ENCODE measurements at regions not wholly inside any gene's neighbourhood (a gene's known extent, or its start where the extent isn't known, plus 50 kb on each side); places are given as distances from the start of the nearest gene placed in this dataset.
"Not testable (repeated sequence)": the region's sequence is repeated elsewhere in the genome, so short reads cannot be mapped to it uniquely, and the experiment has no call there.

DNA sequence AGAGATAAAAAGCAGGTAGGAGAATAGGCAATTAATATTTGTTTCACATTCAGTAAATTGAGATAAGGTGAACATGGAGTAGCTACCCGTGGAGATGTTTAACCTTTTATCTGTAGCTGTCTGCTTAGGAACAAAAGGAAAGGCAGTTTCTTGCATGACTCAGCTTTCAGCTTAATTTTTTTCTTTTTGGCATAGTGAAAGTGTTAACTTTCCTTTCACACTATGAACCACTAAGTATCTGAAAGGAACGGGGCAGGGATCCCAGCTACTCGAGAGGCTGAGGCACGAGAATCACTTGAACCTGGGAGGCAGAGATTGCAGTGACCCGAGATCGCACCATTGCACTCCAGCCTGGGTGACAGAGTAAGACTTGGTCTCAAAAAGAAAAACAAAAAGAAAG is 176.0 kb downstream of the LACC1 start:
- not testable (repeated sequence) for DNase-seq (ENCODE audit: low spot score)

- no peak for DNase-seq (ENCODE audit: low spot score)
These were observed 178.4 kb downstream of the LACC1 start for GRCh38 chr13:44058067-44058466.

GRCh38 chr13:44058624-44059215 is 179.0 kb downstream of the LACC1 start:
- DNase-seq (ENCODE audit: low spot score), result no peak

- no peak for DNase-seq (ENCODE audit: low spot score)
These were observed 182.2 kb downstream of the LACC1 start for GRCh38 chr13:44061876-44062275.

DNA sequence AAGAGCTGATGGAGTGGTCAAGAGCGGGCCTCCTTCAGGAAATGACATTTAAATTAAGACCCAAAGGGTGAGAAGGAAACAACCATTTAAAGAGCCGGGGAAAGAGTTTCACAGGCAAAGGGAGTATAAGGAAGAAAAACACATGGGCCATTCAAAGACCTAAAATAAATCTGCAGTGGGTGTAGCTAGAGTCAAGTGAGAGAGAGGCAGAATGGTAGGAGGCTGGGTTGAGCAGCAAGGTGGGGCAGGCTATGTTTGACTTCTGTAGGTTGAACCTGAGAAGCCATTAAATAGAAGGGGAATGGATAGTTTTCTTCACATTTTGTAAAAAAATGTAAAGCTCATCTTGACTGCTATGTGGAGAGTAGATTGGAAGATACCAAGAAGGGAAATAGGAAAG is 183.8 kb downstream of the LACC1 start:
- peak; percentile 36 for DNase-seq (ENCODE audit: low spot score)

- no peak for DNase-seq (ENCODE audit: low spot score)
These were observed 184.2 kb downstream of the LACC1 start for GRCh38 chr13:44063881-44064280.

- DNase-seq (ENCODE audit: low spot score), result no peak
These were observed 184.7 kb downstream of the LACC1 start for GRCh38 chr13:44064357-44064756.

- no peak for DNase-seq (ENCODE audit: low spot score)
These were observed 188.5 kb downstream of the LACC1 start for GRCh38 chr13:44068169-44068568.

DNA sequence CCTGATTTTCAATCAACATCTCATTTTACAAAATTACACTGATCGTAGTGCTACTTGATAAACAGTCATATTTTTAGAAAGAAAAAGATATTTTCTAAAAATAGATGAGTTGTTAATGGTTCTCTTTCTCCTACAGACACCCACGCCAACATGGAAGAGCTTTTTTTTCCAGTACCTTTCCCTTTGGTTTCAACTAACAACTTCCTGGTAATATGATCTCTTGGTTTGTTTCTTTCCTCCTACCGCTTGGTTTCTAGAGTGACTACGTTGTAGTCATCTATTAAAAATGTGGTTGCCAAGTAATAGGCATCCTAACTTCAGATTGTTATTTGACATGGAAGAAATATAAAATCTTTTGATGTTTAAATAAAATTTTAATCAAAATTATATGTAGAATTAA is 189.0 kb downstream of the LACC1 start:
- DNase-seq (ENCODE audit: low spot score), result no peak

GRCh38 chr13:44072536-44072935 is 192.8 kb downstream of the LACC1 start:
- no peak for DNase-seq (ENCODE audit: low spot score)

- DNase-seq (ENCODE audit: low spot score), result no peak
These were observed 194.9 kb downstream of the LACC1 start for GRCh38 chr13:44074611-44075010.

GRCh38 chr13:44075113-44075512 is 195.4 kb downstream of the LACC1 start:
- DNase-seq (ENCODE audit: low spot score), result no peak

DNA sequence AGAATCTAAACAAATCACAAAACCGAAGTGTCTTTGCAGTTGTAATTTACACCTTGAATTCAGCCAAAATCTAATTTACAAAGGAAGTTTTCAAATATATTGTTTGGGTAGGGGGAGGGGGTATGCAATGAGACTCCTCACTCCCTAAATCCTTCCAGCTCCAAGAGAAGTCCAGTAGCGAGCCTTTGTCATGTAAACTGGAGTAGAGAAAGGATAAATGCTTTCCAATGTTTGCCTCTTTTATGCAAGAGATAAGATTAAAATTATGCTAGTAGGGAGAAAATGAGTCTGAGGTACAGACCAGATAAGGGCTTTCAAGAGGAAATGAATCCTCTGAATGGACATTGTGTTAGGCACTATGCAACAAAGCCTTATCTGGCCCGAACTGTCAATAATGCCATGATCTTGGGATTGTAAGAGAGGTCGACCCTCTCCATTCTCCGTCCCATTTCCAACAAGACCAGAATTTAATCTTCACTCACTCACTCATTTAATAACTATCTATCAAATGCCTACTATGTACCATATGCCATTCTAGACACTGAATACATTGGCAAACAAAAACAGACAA is 199.2 kb downstream of the LACC1 start:
- no peak for DNase-seq (ENCODE audit: low spot score)

DNA sequence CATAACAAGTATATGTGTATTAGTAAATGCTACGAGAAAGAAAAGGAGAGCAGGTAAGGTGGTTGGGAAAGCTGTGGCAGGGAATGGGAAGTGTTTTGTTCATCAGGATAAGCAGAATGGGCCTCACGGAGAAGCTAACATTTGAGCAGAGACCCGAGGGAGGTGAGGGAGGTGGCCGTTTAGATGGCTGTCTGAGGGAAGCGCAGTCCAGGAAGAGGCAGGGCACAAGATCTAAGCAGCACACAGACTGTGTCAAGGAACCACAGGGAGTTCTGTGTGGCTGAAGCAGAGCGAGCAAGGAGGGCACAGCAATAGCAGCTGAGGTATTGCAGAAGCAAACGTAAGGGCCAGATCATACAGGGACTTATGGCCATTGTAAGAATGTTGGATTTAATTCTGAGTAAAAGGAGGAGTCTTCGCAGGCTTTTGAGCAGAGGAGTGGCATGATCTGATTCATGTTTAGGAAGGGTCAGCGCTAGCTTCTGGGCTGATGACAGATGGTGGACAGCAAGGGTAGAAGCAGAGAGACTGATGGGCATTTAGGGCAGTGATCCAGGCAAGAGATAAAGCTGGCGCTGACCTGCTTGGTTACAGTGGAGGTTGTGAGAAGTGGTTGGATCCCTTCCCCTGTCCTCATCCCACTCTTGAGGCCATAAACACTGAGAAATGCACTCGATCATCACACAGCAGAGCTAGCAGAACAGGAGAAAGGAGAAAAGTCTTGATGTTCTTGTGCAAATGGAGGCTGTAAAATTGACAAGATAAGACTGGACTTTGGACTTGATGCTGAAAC is 199.9 kb downstream of the LACC1 start:
- no peak for DNase-seq (ENCODE audit: low spot score)

GRCh38 chr13:44084146-44084545 is 204.4 kb downstream of the LACC1 start:
- no peak for DNase-seq (ENCODE audit: low spot score)

GRCh38 chr13:44086389-44086788 is 206.7 kb downstream of the LACC1 start:
- no peak for DNase-seq (ENCODE audit: low spot score)

DNA sequence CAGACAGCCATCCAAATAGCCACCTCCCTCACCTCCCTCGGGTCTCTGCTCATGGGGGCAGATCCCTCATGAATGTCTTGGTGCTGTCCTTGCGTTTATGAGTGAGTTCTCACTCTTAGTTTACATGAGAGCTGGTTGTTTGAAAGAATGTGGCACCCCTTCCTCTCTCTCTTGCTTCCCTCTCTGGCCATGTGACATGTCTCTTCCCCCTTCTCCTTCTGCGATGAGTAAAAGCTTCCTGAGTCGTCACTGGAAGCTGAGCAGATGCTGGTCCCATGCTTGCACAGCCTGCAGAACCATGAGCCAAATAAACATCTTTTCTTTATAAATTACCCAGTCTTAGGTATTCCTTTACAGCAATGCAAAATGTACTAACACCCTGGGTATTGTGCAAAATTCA is 208.7 kb downstream of the LACC1 start:
- DNase-seq (ENCODE audit: low spot score), result no peak

DNA sequence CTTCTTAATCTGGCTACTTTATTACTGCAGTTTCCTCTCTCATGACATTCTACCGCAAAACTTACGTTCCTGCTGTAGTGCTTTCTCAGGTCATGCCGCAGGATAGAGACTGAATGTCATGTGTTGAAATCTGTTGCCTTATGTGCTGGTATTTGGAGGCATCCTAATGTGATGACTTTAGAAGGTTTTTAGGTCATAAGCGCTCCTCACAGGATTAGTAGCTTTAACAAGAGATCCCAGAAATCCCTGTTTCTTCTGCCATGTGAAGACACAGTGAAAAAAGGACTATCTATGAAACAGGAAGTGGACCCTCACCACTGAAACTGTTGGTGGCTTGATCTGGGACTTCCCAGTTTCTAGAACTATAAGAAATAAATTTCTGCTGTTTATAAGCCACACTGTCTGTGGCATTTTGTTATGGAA is 209.3 kb downstream of the LACC1 start:
- DNase-seq (ENCODE audit: low spot score), result no peak

DNA sequence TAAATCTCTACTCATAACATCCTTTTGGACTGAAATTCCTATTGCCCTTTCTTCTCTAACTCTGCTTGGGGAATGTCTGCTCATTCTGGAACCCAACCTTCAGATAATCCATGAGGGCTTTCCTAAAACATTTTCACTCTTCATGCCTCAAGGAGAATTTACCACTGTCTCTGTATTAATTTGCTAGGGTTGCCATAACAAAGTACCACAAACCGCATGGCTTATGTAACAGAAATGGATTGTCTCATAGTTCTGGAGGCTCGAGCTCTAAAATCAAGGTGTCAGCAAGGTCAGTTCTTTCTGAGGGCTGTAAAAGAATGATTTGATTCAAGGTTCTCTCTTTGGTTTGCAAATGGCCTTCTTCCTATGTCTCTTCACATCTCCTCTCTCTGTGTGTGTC is 209.7 kb downstream of the LACC1 start:
- no peak for DNase-seq (ENCODE audit: low spot score)

DNA sequence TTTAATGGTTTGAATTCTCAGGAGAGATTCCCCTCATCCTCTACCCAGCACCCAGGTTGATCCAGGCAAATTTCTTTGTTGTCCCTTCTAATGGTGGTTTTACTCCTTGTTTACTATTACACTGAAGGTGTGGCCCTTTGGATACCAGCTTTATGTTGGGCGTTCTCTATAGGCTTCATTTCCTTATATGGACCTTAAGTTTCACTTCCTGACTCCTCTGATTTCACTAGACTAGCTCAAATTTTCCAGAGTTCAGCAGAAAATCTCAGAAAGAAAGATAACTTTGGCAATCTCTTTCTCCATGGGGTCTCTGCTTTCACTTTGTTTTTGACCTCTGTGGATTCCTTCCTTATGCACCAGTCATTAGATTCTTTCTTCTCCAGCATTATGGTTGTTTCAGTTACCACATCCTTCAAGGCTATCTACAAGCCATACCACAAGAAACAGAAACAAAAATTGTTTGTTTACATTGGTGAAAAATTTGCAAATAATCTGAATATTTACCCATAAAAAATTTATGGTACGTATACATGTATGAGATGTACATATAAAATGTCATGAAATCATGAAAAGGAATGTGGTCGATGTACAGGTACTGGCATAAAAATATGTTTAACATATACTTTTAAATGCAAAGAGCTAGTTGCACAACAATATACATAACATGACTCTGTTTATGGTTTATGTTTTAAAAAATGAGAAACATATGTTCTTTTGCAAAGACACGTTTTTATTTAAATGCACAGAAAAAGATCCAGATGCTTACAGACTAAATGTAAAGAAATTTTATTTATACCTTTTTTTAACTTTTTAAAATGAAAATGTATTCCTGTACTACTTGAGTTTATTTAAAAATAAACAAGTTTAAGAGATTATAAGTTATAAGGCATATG is 212.6 kb downstream of the LACC1 start:
- no peak for DNase-seq (ENCODE audit: low spot score)

- no peak for DNase-seq (ENCODE audit: low spot score)
These were observed 214.2 kb downstream of the LACC1 start for GRCh38 chr13:44093607-44094564.
